OCI-LY7 (cell line): ENCODE measurements at regions not wholly inside any gene's neighbourhood (a gene's known extent, or its start where the extent isn't known, plus 50 kb on each side); places are given as distances from the start of the nearest gene placed in this dataset.
"Not testable (repeated sequence)": the region's sequence is repeated elsewhere in the genome, so short reads cannot be mapped to it uniquely, and the experiment has no call there.

Experiments
- CTCF ChIP-seq: fragments of 200-600 bp; sonication (generic); conservative IDR thresholded peaks from 2 replicates; pipeline ENCODE4 v1.5.1; 2014; ENCODE audit warnings: mild to moderate bottlenecking, antibody characterized with exemption, low read length, moderate library complexity, mixed read lengths
- EZH2phosphoT487 ChIP-seq: fragments of 200-600 bp; sonication (generic); IDR thresholded peaks from 2 replicates; pipeline ENCODE4 v1.6.1; 2018; ENCODE audit warnings: low read depth, borderline replicate concordance, mild to moderate bottlenecking, mixed run types, antibody characterized with exemption, low read length, moderate library complexity, mixed read lengths

GRCh38 chr3:39586215-39586614 lies 118.7 kb downstream of the MOBP start:
- TF ChIP-seq CTCF, EZH2phosphoT487: not testable (repeated sequence)
